ENCODE measurements at regions not wholly inside any gene's neighbourhood (a gene's known extent, or its start where the extent isn't known, plus 50 kb on each side); places are given as distances from the start of the nearest gene placed in this dataset.

GRCh38 chr13:109989686-109990085, 203.3 kb upstream of the IRS2 start:
- no peaks in the 10 kb centered on the region; a peak in 2 of 5 replicates for H3K9me3 Mint-ChIP-seq
- H3K18ac ChIP-seq (ENCODE audit: insufficient read length, low read depth, low read length), result no peak overlapping the region
- DNase-seq, result no peak
- no peak for TF ChIP-seq CTCF (conservative IDR thresholded peaks at IDR 0.05)
- H3K4me1 ChIP-seq (ENCODE audit: insufficient read depth, low read length), result no peaks in the 10 kb centered on the region
- H4K8ac ChIP-seq (replicated peaks; ENCODE audit: insufficient read length, low read depth, low read length), result no peak overlapping the region
- no peak overlapping the region for H3K27ac ChIP-seq (ENCODE audit: insufficient read length, low read depth, low read length)
- no peak overlapping the region for H3T11ph ChIP-seq (ENCODE audit: low read length)
- no peaks in the 10 kb centered on the region for H3K79me1 ChIP-seq (ENCODE audit: insufficient read depth, low read depth, low read length, poor library complexity, severe bottlenecking)
- no peak overlapping the region for H2BK15ac ChIP-seq (ENCODE audit: low read depth, low read length)
- H3K4ac ChIP-seq (ENCODE audit: low read depth, low read length), result no peak overlapping the region
- no peak overlapping the region for H3K56ac ChIP-seq (ENCODE audit: insufficient read length, low read depth, low read length)
- H3K27ac Mint-ChIP-seq, result no peak overlapping the region; a peak in 1 of 7 replicates
- no peak overlapping the region for H2BK20ac ChIP-seq (ENCODE audit: low read depth, low read length, poor library complexity, severe bottlenecking)
- H2BK5ac ChIP-seq (ENCODE audit: insufficient read length, low read length), result no peak overlapping the region
- H3K79me2 ChIP-seq (ENCODE audit: insufficient read depth, low read length), result no peaks in the 10 kb centered on the region
- H3K9me3 ChIP-seq (ENCODE audit: control insufficient read depth, low read depth, low read length), result no peaks in the 10 kb centered on the region
- no peak overlapping the region for H3K9ac ChIP-seq (ENCODE audit: extremely low read depth, insufficient read length, low read length)
- no peak overlapping the region for H2AFZ ChIP-seq (ENCODE audit: low read length)
- H3K36me3 Mint-ChIP-seq (ENCODE audit: insufficient read depth in 1 of 3, low read depth in 3 of 3), result no peaks in the 10 kb centered on the region
- H3K27me3 ChIP-seq (ENCODE audit: insufficient read depth, low read length), result no peaks in the 10 kb centered on the region
- H2BK12ac ChIP-seq (ENCODE audit: insufficient read length, low read depth, low read length), result no peak overlapping the region
- no peak overlapping the region for H2BK120ac ChIP-seq (ENCODE audit: low read depth, low read length, poor library complexity, severe bottlenecking)
- H4K91ac ChIP-seq (ENCODE audit: insufficient read length, low read depth, low read length), result no peak overlapping the region
- H4K20me1 ChIP-seq (ENCODE audit: control insufficient read depth, insufficient read depth, insufficient read length), result no peaks in the 10 kb centered on the region
- no CpG with 5 or more reads among the region's 3 CpGs for WGBS (ENCODE audit: extremely low coverage, insufficient read length, low lambda C conversion rate)
- no peak overlapping the region for H3K4me2 ChIP-seq (ENCODE audit: insufficient read depth, insufficient read length, low read length)
- no peak overlapping the region for H3K23ac ChIP-seq (ENCODE audit: insufficient read length, low read depth, low read length)
- no peak overlapping the region for H4K5ac ChIP-seq (ENCODE audit: insufficient read length, low read depth, low read length)
- no peak overlapping the region for H2AK5ac ChIP-seq (ENCODE audit: insufficient read length, low read length)
- H3K4me1 Mint-ChIP-seq, result peaks cover 0 to 3% of the 10 kb centered on the region in 2 experiments; a peak in 2 of 4 replicates
- H3K23me2 ChIP-seq (ENCODE audit: insufficient read length, low read depth, low read length, poor library complexity, severe bottlenecking), result no peaks in the 10 kb centered on the region
- H3K27me3 Mint-ChIP-seq (ENCODE audit: low read depth), result no peaks in the 10 kb centered on the region
- no peak overlapping the region for H3K14ac ChIP-seq (ENCODE audit: insufficient read depth, low read length)
- no peak overlapping the region for H3K4me3 Mint-ChIP-seq
